ENCODE measurements at regions not wholly inside any gene's neighbourhood (a gene's known extent, or its start where the extent isn't known, plus 50 kb on each side); places are given as distances from the start of the nearest gene placed in this dataset.

- ChIA-PET CTCF (ENCODE audit: partially characterized antibody) (no interaction called here), POLR2A (ENCODE audit: partially characterized antibody) (no interaction called here)
Observed at GRCh38 chr6:94049001-94049400, 629.6 kb upstream of the EPHA7 start.

GRCh38 chr6:94045099-94045829 is 625.9 kb upstream of the EPHA7 start:
- H3K36me3 ChIP-seq (ENCODE audit: insufficient read depth, low read length), result no peaks in the 10 kb centered on the region
- intact Hi-C loops (cut with micrococcal nuclease), result no loop called here
- POLR2A ChIA-PET (ENCODE audit: partially characterized antibody), result no interaction called here
- Mint-ChIP-seq H3K4me3 (no peak overlapping the region), H3K4me1 (no peaks in the 10 kb centered on the region), H3K27ac (no peak overlapping the region), H3K27me3 (no peaks in the 10 kb centered on the region), H3K36me3 (no peaks in the 10 kb centered on the region), H3K9me3 (peaks cover 0 to 10% (median 4%) of the 10 kb centered on the region in 8 donors)
- H3K4me1 ChIP-seq (ENCODE audit: insufficient read depth, low read length), result no peaks in the 10 kb centered on the region
- no peak overlapping the region for H3K4me3 ChIP-seq (ENCODE audit: low read length in 2 of 2)
- no peaks in the 10 kb centered on the region for H3K9me3 ChIP-seq (ENCODE audit: control insufficient read depth in 1 of 2, low read length in 2 of 2)
- CTCF ChIA-PET (ENCODE audit: partially characterized antibody), result no interaction called here
- no peaks in the 10 kb centered on the region for H3K27me3 ChIP-seq (ENCODE audit: insufficient read depth, low read length)
- H3K27ac ChIP-seq (ENCODE audit: low read depth, low read length), result no peak overlapping the region
- no peak for DNase-seq

More at GRCh38 chr6:94049001-94049400, 629.6 kb upstream of the EPHA7 start:
- H3K4me1 Mint-ChIP-seq, result no peaks in the 10 kb centered on the region
- H3K27ac ChIP-seq (ENCODE audit: low read depth, low read length), result no peak overlapping the region
- H3K4me3 Mint-ChIP-seq, result no peak overlapping the region
- no peaks in the 10 kb centered on the region for H3K4me1 ChIP-seq (ENCODE audit: insufficient read depth, low read length)
- DNase-seq, result no peak
- H3K36me3 ChIP-seq (ENCODE audit: insufficient read depth, low read length), result no peaks in the 10 kb centered on the region
- no peak overlapping the region for H3K4me3 ChIP-seq (ENCODE audit: low read length in 2 of 2)
- no peaks in the 10 kb centered on the region for H3K9me3 ChIP-seq (ENCODE audit: control insufficient read depth in 1 of 2, low read length in 2 of 2)
- intact Hi-C loops (cut with micrococcal nuclease), result no loop called here
- H3K27me3 ChIP-seq (ENCODE audit: insufficient read depth, low read length), result no peaks in the 10 kb centered on the region
- H3K9me3 Mint-ChIP-seq, result peaks cover 0 to 8% (median 5%) of the 10 kb centered on the region in 8 donors
- H3K27ac Mint-ChIP-seq, result no peak overlapping the region
- no peaks in the 10 kb centered on the region for H3K27me3 Mint-ChIP-seq
- no peaks in the 10 kb centered on the region for H3K36me3 Mint-ChIP-seq

GRCh38 chr6:94041945-94042709 is 622.8 kb upstream of the EPHA7 start:
- intact Hi-C loops (cut with micrococcal nuclease), result no loop called here
- Histone ChIP-seq H3K27me3 (ENCODE audit: insufficient read depth, low read length) (no peaks in the 10 kb centered on the region), H3K36me3 (ENCODE audit: insufficient read depth, low read length) (no peaks in the 10 kb centered on the region), H3K4me1 (ENCODE audit: insufficient read depth, low read length) (no peaks in the 10 kb centered on the region), H3K27ac (ENCODE audit: low read depth, low read length) (no peak overlapping the region), H3K9me3 (ENCODE audit: control insufficient read depth in 1 of 2, low read length in 2 of 2) (no peaks in the 10 kb centered on the region), H3K4me3 (ENCODE audit: low read length in 2 of 2) (no peak overlapping the region)
- Mint-ChIP-seq H3K4me3 (no peak overlapping the region), H3K9me3 (peaks cover 0 to 16% (median 6%) of the 10 kb centered on the region in 8 donors), H3K27ac (no peak overlapping the region), H3K36me3 (no peaks in the 10 kb centered on the region), H3K27me3 (no peaks in the 10 kb centered on the region), H3K4me1 (no peaks in the 10 kb centered on the region)
- CTCF ChIA-PET (ENCODE audit: partially characterized antibody), result no interaction called here
- DNase-seq, result no peak
- POLR2A ChIA-PET (ENCODE audit: partially characterized antibody), result no interaction called here

GRCh38 chr6:94036024-94036423 is 616.7 kb upstream of the EPHA7 start:
- H3K36me3 Mint-ChIP-seq, result no peaks in the 10 kb centered on the region
- ChIA-PET CTCF (ENCODE audit: partially characterized antibody) (no interaction called here), POLR2A (ENCODE audit: partially characterized antibody) (no interaction called here)
- Histone ChIP-seq H3K9me3 (ENCODE audit: control insufficient read depth in 1 of 2, low read length in 2 of 2) (peaks cover 0 to 4% of the 10 kb centered on the region in 2 donors), H3K36me3 (ENCODE audit: insufficient read depth, low read length) (no peaks in the 10 kb centered on the region), H3K4me1 (ENCODE audit: insufficient read depth, low read length) (no peaks in the 10 kb centered on the region), H3K27ac (ENCODE audit: low read depth, low read length) (no peak overlapping the region), H3K4me3 (ENCODE audit: low read length in 2 of 2) (no peak overlapping the region), H3K27me3 (ENCODE audit: insufficient read depth, low read length) (no peaks in the 10 kb centered on the region)
- no peaks in the 10 kb centered on the region for H3K27me3 Mint-ChIP-seq
- no peaks in the 10 kb centered on the region for H3K4me1 Mint-ChIP-seq
- intact Hi-C loops (cut with micrococcal nuclease), result no loop called here
- H3K27ac Mint-ChIP-seq, result no peak overlapping the region
- peaks cover 8 to 29% (median 13%) of the 10 kb centered on the region in 8 donors for H3K9me3 Mint-ChIP-seq
- no peak for DNase-seq
- no peak overlapping the region for H3K4me3 Mint-ChIP-seq

- intact Hi-C loops (cut with micrococcal nuclease), result no loop called here
- Histone ChIP-seq H3K27ac (ENCODE audit: low read depth, low read length) (no peak overlapping the region), H3K36me3 (ENCODE audit: insufficient read depth, low read length) (no peaks in the 10 kb centered on the region), H3K4me3 (ENCODE audit: low read length in 2 of 2) (no peak overlapping the region), H3K9me3 (ENCODE audit: control insufficient read depth in 1 of 2, low read length in 2 of 2) (peaks cover 0 to 3% of the 10 kb centered on the region in 2 donors), H3K27me3 (ENCODE audit: insufficient read depth, low read length) (no peaks in the 10 kb centered on the region), H3K4me1 (ENCODE audit: insufficient read depth, low read length) (no peaks in the 10 kb centered on the region)
- H3K4me3 Mint-ChIP-seq, result no peak overlapping the region
- DNase-seq, result no peak
- no peak overlapping the region for H3K27ac Mint-ChIP-seq
- POLR2A ChIA-PET (ENCODE audit: partially characterized antibody), result no interaction called here
- no peaks in the 10 kb centered on the region for H3K36me3 Mint-ChIP-seq
- peaks cover 0 to 17% (median 5%) of the 10 kb centered on the region in 8 donors for H3K9me3 Mint-ChIP-seq
- CTCF ChIA-PET (ENCODE audit: partially characterized antibody), result interaction anchor here (0.6 kb wide), 1 partner anchor 17 kb away, joined by 3 read pairs; no protein-coding TSS in a partner anchor
- H3K27me3 Mint-ChIP-seq, result no peaks in the 10 kb centered on the region
- no peaks in the 10 kb centered on the region for H3K4me1 Mint-ChIP-seq
Observed at GRCh38 chr6:94027374-94027773, 608.0 kb upstream of the EPHA7 start.

- no peaks in the 10 kb centered on the region for H3K27me3 Mint-ChIP-seq
- CTCF ChIA-PET (ENCODE audit: partially characterized antibody), result interaction anchor here (0.6 kb wide), 1 partner anchor 16 kb away, joined by 3 read pairs; no protein-coding TSS in a partner anchor
Observed at GRCh38 chr6:94026575-94026974, 607.2 kb upstream of the EPHA7 start.

GRCh38 chr6:94005835-94006234 is 586.5 kb upstream of the EPHA7 start:
- H3K4me1 ChIP-seq (ENCODE audit: insufficient read depth, low read length), result no peaks in the 10 kb centered on the region
- no peak overlapping the region for H3K27ac Mint-ChIP-seq
- no peaks in the 10 kb centered on the region for H3K36me3 Mint-ChIP-seq
- H3K9me3 ChIP-seq (ENCODE audit: control insufficient read depth in 1 of 2, low read length in 2 of 2), result peaks cover 0 to 3% of the 10 kb centered on the region in 2 donors
- H3K27me3 ChIP-seq (ENCODE audit: insufficient read depth, low read length), result no peaks in the 10 kb centered on the region
- H3K4me1 Mint-ChIP-seq, result no peaks in the 10 kb centered on the region
- no peak for DNase-seq
- no peak overlapping the region for H3K4me3 ChIP-seq (ENCODE audit: low read length in 2 of 2)
- ChIA-PET CTCF (ENCODE audit: partially characterized antibody) (no interaction called here), POLR2A (ENCODE audit: partially characterized antibody) (no interaction called here)
- no peaks in the 10 kb centered on the region for H3K36me3 ChIP-seq (ENCODE audit: insufficient read depth, low read length)
- intact Hi-C loops (cut with micrococcal nuclease), result no loop called here
- H3K9me3 Mint-ChIP-seq, result peaks cover 0 to 9% (median 6%) of the 10 kb centered on the region in 8 donors
- no peak overlapping the region for H3K27ac ChIP-seq (ENCODE audit: low read depth, low read length)
- no peaks in the 10 kb centered on the region for H3K27me3 Mint-ChIP-seq
- no peak overlapping the region for H3K4me3 Mint-ChIP-seq

More at GRCh38 chr6:94026575-94026974, 607.2 kb upstream of the EPHA7 start:
- Histone ChIP-seq H3K36me3 (ENCODE audit: insufficient read depth, low read length) (no peaks in the 10 kb centered on the region), H3K27me3 (ENCODE audit: insufficient read depth, low read length) (no peaks in the 10 kb centered on the region), H3K9me3 (ENCODE audit: control insufficient read depth in 1 of 2, low read length in 2 of 2) (peaks cover 0 to 3% of the 10 kb centered on the region in 2 donors), H3K4me3 (ENCODE audit: low read length in 2 of 2) (no peak overlapping the region), H3K4me1 (ENCODE audit: insufficient read depth, low read length) (no peaks in the 10 kb centered on the region), H3K27ac (ENCODE audit: low read depth, low read length) (no peak overlapping the region)
- Mint-ChIP-seq H3K4me3 (no peak overlapping the region), H3K4me1 (no peaks in the 10 kb centered on the region), H3K9me3 (peaks cover 0 to 22% (median 6%) of the 10 kb centered on the region in 8 donors), H3K36me3 (no peaks in the 10 kb centered on the region), H3K27ac (no peak overlapping the region)
- intact Hi-C loops (cut with micrococcal nuclease), result no loop called here
- DNase-seq, result no peak
- POLR2A ChIA-PET (ENCODE audit: partially characterized antibody), result no interaction called here

All from CD4-positive, alpha-beta memory T cell (primary cell).